ENCODE measurements at regions not wholly inside any gene's neighbourhood (a gene's known extent, or its start where the extent isn't known, plus 50 kb on each side); places are given as distances from the start of the nearest gene placed in this dataset.
A peak's percentile ranks its signal among the peaks of the same experiment; 100 is the strongest.

- Histone ChIP-seq H3K27me3 (ENCODE audit: control insufficient read depth, insufficient read depth) (no peaks in the 10 kb centered on the region), H3K4me3 (ENCODE audit: low read length) (no peak overlapping the region), H3K9me3 (ENCODE audit: control insufficient read depth, low read length) (no peaks in the 10 kb centered on the region), H3K4me1 (ENCODE audit: control insufficient read depth, insufficient read depth, low read length) (no peaks in the 10 kb centered on the region), H3K27ac (ENCODE audit: low read length) (no peak overlapping the region)
- ATAC-seq, result peak; percentile 66 to 67
- no peak for DNase-seq
- intact Hi-C loops (cut with DNase I), result no loop called here
These were observed 53.0 kb upstream of the MLIP start for GRCh38 chr6:54058236-54058635.

- Histone ChIP-seq H3K27me3 (ENCODE audit: control insufficient read depth, insufficient read depth) (no peaks in the 10 kb centered on the region), H3K4me1 (ENCODE audit: control insufficient read depth, insufficient read depth, low read length) (no peaks in the 10 kb centered on the region), H3K27ac (ENCODE audit: low read length) (no peak overlapping the region), H3K9me3 (ENCODE audit: control insufficient read depth, low read length) (no peaks in the 10 kb centered on the region), H3K4me3 (ENCODE audit: low read length) (peak overlapping the region; percentile 32)
- WGBS, result 58% methylated on average over 2 of the region's 2 CpGs
- intact Hi-C loops (cut with DNase I), result no loop called here
- no peak for DNase-seq
- peak in 1 of 2 donors; percentile 15 for ATAC-seq
These were observed 51.6 kb upstream of the MLIP start for GRCh38 chr6:54059683-54060082.

- intact Hi-C loops (cut with DNase I), result no loop called here
- Histone ChIP-seq H3K27ac (ENCODE audit: low read length) (no peak overlapping the region), H3K4me3 (ENCODE audit: low read length) (no peak overlapping the region), H3K4me1 (ENCODE audit: control insufficient read depth, insufficient read depth, low read length) (no peaks in the 10 kb centered on the region), H3K9me3 (ENCODE audit: control insufficient read depth, low read length) (no peaks in the 10 kb centered on the region), H3K27me3 (ENCODE audit: control insufficient read depth, insufficient read depth) (no peaks in the 10 kb centered on the region)
- ATAC-seq, result peak; percentile 58 to 71
- WGBS, result 21% methylated on average over 2 of the region's 2 CpGs
- no peak for DNase-seq
These were observed 51.0 kb upstream of the MLIP start for GRCh38 chr6:54060286-54060685.

Measured in right cardiac atrium (tissue), 5 donors.